UCSD-AML1 (cell line): ENCODE measurements at regions not wholly inside any gene's neighbourhood (a gene's known extent, or its start where the extent isn't known, plus 50 kb on each side); places are given as distances from the start of the nearest gene placed in this dataset.

Experiments
- DNase-seq: peaks from one replicate; lab custom pipeline; 2025; ENCODE audit not compliant: unreplicated experiment; lab: John Stamatoyannopoulos, UW

- no peak for DNase-seq
These were observed 94.7 kb upstream of the RUNX3 start for GRCh38 chr1:25024615-25025350.

GRCh38 chr1:25023826-25024225 is 93.8 kb upstream of the RUNX3 start:
- DNase-seq, result no peak

GRCh38 chr1:25023190-25023578 is 93.1 kb upstream of the RUNX3 start:
- DNase-seq, result no peak

- peak; percentile 85 for DNase-seq
These were observed 92.5 kb upstream of the RUNX3 start for GRCh38 chr1:25022361-25023189.

- DNase-seq, result no peak
These were observed 91.6 kb upstream of the RUNX3 start for GRCh38 chr1:25021591-25022215.

- DNase-seq, result no peak
These were observed 90.9 kb upstream of the RUNX3 start for GRCh38 chr1:25020851-25021590.

- no peak for DNase-seq
These were observed 90.2 kb upstream of the RUNX3 start for GRCh38 chr1:25020173-25020845.

GRCh38 chr1:25019337-25020172 is 89.5 kb upstream of the RUNX3 start:
- DNase-seq, result no peak

GRCh38 chr1:25018943-25019336 is 88.9 kb upstream of the RUNX3 start:
- DNase-seq, result no peak

- DNase-seq, result no peak
These were observed 88.1 kb upstream of the RUNX3 start for GRCh38 chr1:25018110-25018735.

GRCh38 chr1:25017436-25018109 is 87.5 kb upstream of the RUNX3 start:
- peak; percentile 34 for DNase-seq

GRCh38 chr1:25012966-25013962 is 83.2 kb upstream of the RUNX3 start:
- DNase-seq, result no peak

- DNase-seq, result no peak
These were observed 82.0 kb upstream of the RUNX3 start for GRCh38 chr1:25011943-25012638.

- DNase-seq, result no peak
These were observed 81.2 kb upstream of the RUNX3 start for GRCh38 chr1:25011275-25011674.

- DNase-seq, result no peak
These were observed 79.7 kb upstream of the RUNX3 start for GRCh38 chr1:25009671-25010262.

- no peak for DNase-seq
These were observed 78.1 kb upstream of the RUNX3 start for GRCh38 chr1:25008192-25008485.
